Endothelial cell of umbilical vein (primary cell): ENCODE measurements at regions not wholly inside any gene's neighbourhood (a gene's known extent, or its start where the extent isn't known, plus 50 kb on each side); places are given as distances from the start of the nearest gene placed in this dataset.

ENCODE experiments used
- BruUV-seq: library from RNA; stranded (reverse); fragments of 400-500 nt; replicated peaks from 2 replicates; lab custom pipeline; 2021; lab: Mats Ljungman, UMichigan
- CTCF ChIA-PET: fragments of 300-600, 350-600 bp; sonication (Branson Sonifier 250); formaldehyde crosslinking; loops from one replicate; lab custom pipeline; 2021; ENCODE audit warnings: antibody characterized with exemption, inconsistent platforms; lab: Charles Lee
- POLR2A ChIA-PET: fragments of 300-600, 350-600 bp; sonication (Branson Sonifier 250); formaldehyde crosslinking; loops from one replicate; lab custom pipeline; 2021; ENCODE audit warnings: antibody characterized with exemption, inconsistent platforms; lab: Charles Lee
- DNase-seq: peaks from one replicate; pipeline ENCODE4 v3.0.0-alpha.2; 2011; ENCODE audit warnings: low read depth, low spot score
- FAIRE-seq: peaks from 2 replicates; lab custom pipeline; 2011; peaks lifted over from hg19 to GRCh38; lab: Jason Lieb, UNC
- H2AFZ ChIP-seq: 2 replicates; pipeline ENCODE4 v1.6.0; 2012; ENCODE audit warnings: low read depth, low read length, control low read depth, inconsistent platforms
- H3K27ac ChIP-seq: 2 replicates; pipeline ENCODE4 v1.5.1; 2011; ENCODE audit warnings: low read depth, mild to moderate bottlenecking, control low read depth, low read length, moderate library complexity; ENCODE audit not compliant: insufficient read depth
- H3K27me3 ChIP-seq, 2 experiments: 2 replicates each; pipeline versions ENCODE4 v1.6.0 to v1.6.1; 2011; ENCODE audit warnings: low read length in 2 of 2, mixed read lengths in 1 of 2; ENCODE audit not compliant: control insufficient read depth in 2 of 2, insufficient read depth in 2 of 2
- H3K36me3 ChIP-seq, 2 experiments: 2 replicates in 1 of 2; 3 replicates in 1 of 2; pipeline ENCODE4 v1.5.1; 2011; ENCODE audit warnings: low read length in 2 of 2, mild to moderate bottlenecking in 1 of 2, moderate library complexity in 1 of 2; ENCODE audit not compliant: control insufficient read depth in 2 of 2, insufficient read depth in 2 of 2; ENCODE audit errors: extremely low read depth in 1 of 2
- H3K4me1 ChIP-seq: 3 replicates; pipeline ENCODE4 v1.5.1; 2011; ENCODE audit warnings: mild to moderate bottlenecking, low read length; ENCODE audit not compliant: control insufficient read depth, insufficient read depth; ENCODE audit errors: extremely low read depth
- H3K4me2 ChIP-seq: 2 replicates; pipeline ENCODE4 v1.6.1; 2011; ENCODE audit warnings: low read length, control low read depth, mixed read lengths; ENCODE audit not compliant: insufficient read depth
- H3K4me3 ChIP-seq, 3 experiments: fragments of 200-600 bp in 1 of 3; sonication (generic), shearing (Covaris generic) in 1 of 3; replicated peaks in 1 of 3; 2 replicates each; pipeline ENCODE4 v1.5.1; 2011 to 2016; ENCODE audit warnings: control low read depth in 3 of 3, low read length in 3 of 3, mild to moderate bottlenecking in 2 of 3, inconsistent platforms in 1 of 3, low read depth in 1 of 3, moderate library complexity in 1 of 3; ENCODE audit not compliant: insufficient read depth in 1 of 3
- H3K79me2 ChIP-seq: 2 replicates; pipeline ENCODE4 v1.6.0; 2012; ENCODE audit warnings: low read length, inconsistent platforms; ENCODE audit not compliant: control insufficient read depth, insufficient read depth
- H3K9ac ChIP-seq: replicated peaks from 2 replicates; pipeline ENCODE3; 2011; ENCODE audit warnings: low read length, control low read depth; ENCODE audit not compliant: insufficient read depth; ENCODE audit errors: extremely low read depth
- H3K9me1 ChIP-seq: replicated peaks from 3 replicates; pipeline ENCODE4 v1.6.0; 2011; ENCODE audit warnings: mild to moderate bottlenecking, low read length; ENCODE audit not compliant: control insufficient read depth, insufficient read depth; ENCODE audit errors: extremely low read depth
- H3K9me3 ChIP-seq: replicated peaks from 2 replicates; pipeline ENCODE4 v1.5.1; 2012; ENCODE audit warnings: low read length, inconsistent platforms; ENCODE audit not compliant: control insufficient read depth, insufficient read depth
- H4K20me1 ChIP-seq: replicated peaks from 2 replicates; pipeline ENCODE3; 2011; ENCODE audit warnings: mild to moderate bottlenecking, low read length; ENCODE audit not compliant: control insufficient read depth, insufficient read depth; ENCODE audit errors: extremely low read depth
- EZH2 ChIP-seq: IDR thresholded peaks from 2 replicates; pipeline ENCODE4 v1.6.1; 2012; ENCODE audit warnings: borderline replicate concordance, low read depth, mild to moderate bottlenecking, moderate library complexity, low read length, inconsistent platforms; ENCODE audit not compliant: severe bottlenecking
- FOS ChIP-seq: IDR thresholded peaks from 2 replicates; pipeline ENCODE4 v1.6.1; 2011; ENCODE audit warnings: mild to moderate bottlenecking, low read length, moderate library complexity, borderline replicate concordance; ENCODE audit not compliant: insufficient read depth
- GATA2 ChIP-seq: IDR thresholded peaks from 2 replicates; pipeline ENCODE4 v1.7.0; 2011; ENCODE audit warnings: low read depth, mild to moderate bottlenecking, moderate library complexity, mixed read lengths, low read length; ENCODE audit not compliant: insufficient read length, insufficient read depth
- JUN ChIP-seq: IDR thresholded peaks from 2 replicates; pipeline ENCODE4 v1.6.1; 2011; ENCODE audit warnings: borderline replicate concordance, low read depth; ENCODE audit not compliant: insufficient read length, insufficient read depth
- MYC ChIP-seq: IDR thresholded peaks from one replicate; pipeline ENCODE4 v1.6.1; 2011; ENCODE audit warnings: mild to moderate bottlenecking, low read depth, low read length
- POLR2A ChIP-seq: IDR thresholded peaks from 2 replicates; pipeline ENCODE4 v1.6.1; 2012; ENCODE audit warnings: low read depth, mild to moderate bottlenecking, control low read depth, low read length
- POLR2AphosphoS5 ChIP-seq: IDR thresholded peaks from 2 replicates; pipeline ENCODE4 v1.6.1; 2012; ENCODE audit warnings: low read depth, mild to moderate bottlenecking, control low read depth, low read length, moderate library complexity; ENCODE audit not compliant: insufficient read depth
- dilution Hi-C: fragments of 300-500 bp; cut with MboI; formaldehyde crosslinking; loops from one replicate; pipeline ENCODE4 v1.15.0; 2019; ENCODE audit warnings: low sequenced_read_pairs; ENCODE audit not compliant: extremely low pct_ligation_motif_present
- intact Hi-C: fragments of 100-400 bp; cut with micrococcal nuclease; formaldehyde crosslinking; loops from one replicate; pipeline ENCODE4 v1.10.0; 2022
- TF ChIP-seq, protein P1 (sequence below), 2 donors: IDR thresholded peaks; 1 replicate in 1 of 2; 2 replicates in 1 of 2; pipeline ENCODE4 v1.5.1; 2011; ENCODE audit warnings: low read length in 2 of 2, mild to moderate bottlenecking in 2 of 2, moderate library complexity in 2 of 2, control low read depth in 1 of 2, inconsistent platforms in 1 of 2, low read depth in 1 of 2; ENCODE audit not compliant: insufficient read depth in 1 of 2; ENCODE audit errors: extremely low read depth in 1 of 2
- TF ChIP-seq, protein P2 (sequence below): IDR thresholded peaks from 2 replicates; pipeline ENCODE4 v1.6.1; 2011; ENCODE audit not compliant: insufficient read depth, insufficient read length

DNA sequence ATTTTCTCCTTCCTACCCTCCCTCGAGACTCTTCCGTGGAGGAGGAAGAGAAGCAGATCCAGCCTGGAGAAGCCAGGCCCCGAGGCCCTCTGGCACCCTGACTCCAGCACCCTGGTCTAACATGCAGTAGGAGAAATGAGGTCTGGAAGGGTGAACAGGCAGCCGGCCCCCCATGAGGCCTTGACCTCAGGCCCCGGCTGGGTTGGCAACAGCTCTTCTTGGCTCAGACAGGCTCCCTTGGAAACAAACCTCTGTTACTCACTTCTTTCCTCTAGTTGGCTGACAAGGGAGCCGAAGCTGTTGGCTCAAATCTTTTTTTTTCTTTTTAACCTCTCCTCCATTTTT lies 73.4 kb downstream of the CPN2 start:
- H3K9ac ChIP-seq, result no peak overlapping the region
- BruUV-seq, result no TSS peak
- POLR2A ChIA-PET, result no interaction called here

DNA sequence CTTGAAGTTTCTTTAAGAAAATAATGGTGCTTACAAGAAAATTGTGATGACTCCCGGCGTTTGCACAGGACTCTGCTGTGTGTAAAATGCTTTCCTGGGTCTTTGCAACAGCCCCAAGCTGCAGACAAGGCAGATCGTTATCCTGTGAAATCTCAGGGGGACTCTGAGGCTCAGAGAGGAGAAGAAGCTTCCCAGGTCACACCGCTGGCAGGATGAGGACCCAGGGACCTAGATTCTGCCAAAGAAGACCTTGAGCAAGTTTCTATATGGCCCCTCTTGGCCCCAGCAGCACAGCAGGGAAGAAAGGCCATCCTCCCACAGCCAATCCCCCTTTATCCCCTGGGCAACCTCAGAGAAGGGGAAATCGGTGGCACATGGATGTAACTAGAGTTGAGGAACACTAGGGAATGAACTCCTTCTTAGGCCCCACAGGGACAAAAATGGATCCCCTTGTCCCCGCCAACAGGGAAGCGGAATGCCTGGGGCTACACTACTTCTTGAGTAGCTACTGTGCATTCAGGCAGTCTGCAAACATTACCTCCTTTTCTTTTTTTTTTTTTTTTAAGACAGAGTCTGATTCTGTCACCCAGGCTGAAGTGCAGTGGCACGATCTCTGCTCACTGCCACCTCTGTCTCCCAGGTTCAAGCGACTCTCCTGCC lies 72.8 kb downstream of the CPN2 start:
- ChIA-PET POLR2A (no interaction called here), CTCF (interaction anchor here (0.7 to 1.3 kb wide), 6 partner anchors 8 to 494 kb away, joined by 3 to 10 read pairs (median 3); no protein-coding TSS in a partner anchor)
- H3K36me3 ChIP-seq, result no peaks in the 10 kb centered on the region
- DNase-seq (no peak), FAIRE-seq (no peak)
- no peaks in the 10 kb centered on the region for H3K27me3 ChIP-seq
- peaks cover 18% of the 10 kb centered on the region for H3K4me1 ChIP-seq
- TF ChIP-seq POLR2A (no peak), FOS (no peak), MYC (no peak), GATA2 (no peak), POLR2AphosphoS5 (no peak), EZH2 (no peak), JUN (no peak)
- TF ChIP-seq, protein P1, sequence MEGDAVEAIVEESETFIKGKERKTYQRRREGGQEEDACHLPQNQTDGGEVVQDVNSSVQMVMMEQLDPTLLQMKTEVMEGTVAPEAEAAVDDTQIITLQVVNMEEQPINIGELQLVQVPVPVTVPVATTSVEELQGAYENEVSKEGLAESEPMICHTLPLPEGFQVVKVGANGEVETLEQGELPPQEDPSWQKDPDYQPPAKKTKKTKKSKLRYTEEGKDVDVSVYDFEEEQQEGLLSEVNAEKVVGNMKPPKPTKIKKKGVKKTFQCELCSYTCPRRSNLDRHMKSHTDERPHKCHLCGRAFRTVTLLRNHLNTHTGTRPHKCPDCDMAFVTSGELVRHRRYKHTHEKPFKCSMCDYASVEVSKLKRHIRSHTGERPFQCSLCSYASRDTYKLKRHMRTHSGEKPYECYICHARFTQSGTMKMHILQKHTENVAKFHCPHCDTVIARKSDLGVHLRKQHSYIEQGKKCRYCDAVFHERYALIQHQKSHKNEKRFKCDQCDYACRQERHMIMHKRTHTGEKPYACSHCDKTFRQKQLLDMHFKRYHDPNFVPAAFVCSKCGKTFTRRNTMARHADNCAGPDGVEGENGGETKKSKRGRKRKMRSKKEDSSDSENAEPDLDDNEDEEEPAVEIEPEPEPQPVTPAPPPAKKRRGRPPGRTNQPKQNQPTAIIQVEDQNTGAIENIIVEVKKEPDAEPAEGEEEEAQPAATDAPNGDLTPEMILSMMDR (IDR thresholded peaks at IDR 0.05; ENCODE audit: extremely low read depth in 1 of 2, insufficient read depth in 1 of 2, low read depth in 1 of 2, low read length in 2 of 2), result no peak
- TF ChIP-seq, protein P2, sequence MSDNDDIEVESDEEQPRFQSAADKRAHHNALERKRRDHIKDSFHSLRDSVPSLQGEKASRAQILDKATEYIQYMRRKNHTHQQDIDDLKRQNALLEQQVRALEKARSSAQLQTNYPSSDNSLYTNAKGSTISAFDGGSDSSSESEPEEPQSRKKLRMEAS, result no peak
- H3K9me1 ChIP-seq, result no peaks in the 10 kb centered on the region
- intact Hi-C loops, result no loop called here
- H3K9ac ChIP-seq, result no peak overlapping the region
- no peak overlapping the region for H2AFZ ChIP-seq
- no peaks in the 10 kb centered on the region for H3K9me3 ChIP-seq
- H3K4me2 ChIP-seq, result no peak overlapping the region
- H3K79me2 ChIP-seq, result no peaks in the 10 kb centered on the region
- H3K27ac ChIP-seq, result no peak overlapping the region
- H4K20me1 ChIP-seq, result no peaks in the 10 kb centered on the region
- no TSS peak for BruUV-seq
- H3K4me3 ChIP-seq, result no peak overlapping the region
- dilution Hi-C loops, result no loop called here

More for the DNA sequence above, 73.4 kb downstream of the CPN2 start:
- no peaks in the 10 kb centered on the region for H3K79me2 ChIP-seq
- no peaks in the 10 kb centered on the region for H4K20me1 ChIP-seq
- CTCF ChIA-PET, result interaction anchor here (0.7 to 1.3 kb wide), 6 partner anchors 8 to 493 kb away, joined by 3 to 10 read pairs (median 3); no protein-coding TSS in a partner anchor
- peak overlapping the region; percentile 69 for H2AFZ ChIP-seq
- H3K27me3 ChIP-seq, result no peaks in the 10 kb centered on the region
- no peak overlapping the region for H3K4me2 ChIP-seq
- dilution Hi-C loops, result no loop called here
- no peak overlapping the region for H3K27ac ChIP-seq
- intact Hi-C loops, result no loop called here
- H3K9me1 ChIP-seq, result no peaks in the 10 kb centered on the region
- H3K36me3 ChIP-seq, result no peaks in the 10 kb centered on the region
- H3K4me1 ChIP-seq, result peaks cover 18% of the 10 kb centered on the region
- no peaks in the 10 kb centered on the region for H3K9me3 ChIP-seq
- DNase-seq, result peak; percentile 62
- FAIRE-seq, result peak; percentile 71
- no peak overlapping the region for H3K4me3 ChIP-seq
- TF ChIP-seq POLR2AphosphoS5, result no peak
- no peak for TF ChIP-seq FOS
- no peak for TF ChIP-seq JUN
- TF ChIP-seq, protein P1 (IDR thresholded peaks at IDR 0.05; ENCODE audit: extremely low read depth in 1 of 2, insufficient read depth in 1 of 2, low read depth in 1 of 2, low read length in 2 of 2), result no peak
